H9 (cell line): ENCODE measurements at regions not wholly inside any gene's neighbourhood (a gene's known extent, or its start where the extent isn't known, plus 50 kb on each side); places are given as distances from the start of the nearest gene placed in this dataset.

ENCODE experiments used
- DNase-seq: peaks from one replicate; pipeline ENCODE4 v3.0.0-alpha.2; 2017
- H2AFZ ChIP-seq: one replicate; pipeline ENCODE4 v1.6.1; 2013; ENCODE audit warnings: mild to moderate bottlenecking, low read length, control low read depth, moderate library complexity
- H2AK5ac ChIP-seq: 2 replicates; pipeline ENCODE4 v1.6.1; 2013; ENCODE audit warnings: low read length, control low read depth, mixed read lengths; ENCODE audit not compliant: insufficient read length
- H2BK120ac ChIP-seq: one replicate; pipeline ENCODE4 v1.6.1; 2013; ENCODE audit warnings: low read depth, mild to moderate bottlenecking, low read length, control low read depth, inconsistent platforms; ENCODE audit not compliant: poor library complexity, severe bottlenecking
- H2BK12ac ChIP-seq: 2 replicates; pipeline ENCODE4 v1.6.1; 2013; ENCODE audit warnings: low read length, control low read depth, mixed read lengths, low read depth; ENCODE audit not compliant: insufficient read length
- H2BK15ac ChIP-seq: 2 replicates; pipeline ENCODE4 v1.6.1; 2013; ENCODE audit warnings: low read depth, low read length, control low read depth
- H2BK20ac ChIP-seq: one replicate; pipeline ENCODE4 v1.6.1; 2013; ENCODE audit warnings: low read depth, mild to moderate bottlenecking, low read length, control low read depth, inconsistent platforms; ENCODE audit not compliant: poor library complexity, severe bottlenecking
- H2BK5ac ChIP-seq: 2 replicates; pipeline ENCODE4 v1.6.1; 2013; ENCODE audit warnings: low read length, control low read depth, mixed read lengths; ENCODE audit not compliant: insufficient read length
- H3K14ac ChIP-seq: 2 replicates; pipeline ENCODE4 v1.6.1; 2013; ENCODE audit warnings: low read length, control low read depth; ENCODE audit not compliant: insufficient read depth
- H3K18ac ChIP-seq: 2 replicates; pipeline ENCODE4 v1.6.1; 2013; ENCODE audit warnings: low read depth, mild to moderate bottlenecking, mixed read lengths, low read length, control low read depth; ENCODE audit not compliant: insufficient read length
- H3K23ac ChIP-seq: 2 replicates; pipeline ENCODE4 v1.6.1; 2013; ENCODE audit warnings: low read length, control low read depth, mixed read lengths, low read depth; ENCODE audit not compliant: insufficient read length
- H3K23me2 ChIP-seq: 2 replicates; pipeline ENCODE4 v1.6.1; 2013; ENCODE audit warnings: low read depth, mild to moderate bottlenecking, mixed read lengths, low read length, control low read depth; ENCODE audit not compliant: insufficient read length, poor library complexity, severe bottlenecking
- H3K27ac ChIP-seq: 2 replicates; pipeline ENCODE4 v1.5.1; 2013; ENCODE audit warnings: low read length, control low read depth, mixed read lengths, low read depth; ENCODE audit not compliant: insufficient read length
- H3K27me3 ChIP-seq: 2 replicates; pipeline ENCODE4 v1.6.1; 2013; ENCODE audit warnings: low read length, control low read depth, inconsistent platforms; ENCODE audit not compliant: insufficient read depth
- H3K4ac ChIP-seq: 2 replicates; pipeline ENCODE4 v1.6.1; 2013; ENCODE audit warnings: low read depth, mild to moderate bottlenecking, control low read depth, inconsistent platforms, low read length, moderate library complexity
- H3K4me1 ChIP-seq: 2 replicates; pipeline ENCODE4 v1.6.1; 2013; ENCODE audit warnings: low read length, control low read depth, inconsistent platforms; ENCODE audit not compliant: insufficient read depth
- H3K4me2 ChIP-seq: 2 replicates; pipeline ENCODE4 v1.6.1; 2013; ENCODE audit warnings: low read length, control low read depth, mixed read lengths; ENCODE audit not compliant: insufficient read length, insufficient read depth
- H3K56ac ChIP-seq: 2 replicates; pipeline ENCODE4 v1.6.1; 2013; ENCODE audit warnings: low read depth, mild to moderate bottlenecking, mixed read lengths, low read length, control low read depth; ENCODE audit not compliant: insufficient read length
- H3K79me1 ChIP-seq: 2 replicates; pipeline ENCODE4 v1.6.1; 2013; ENCODE audit warnings: low read depth, mild to moderate bottlenecking, moderate library complexity, low read length, control low read depth, inconsistent platforms; ENCODE audit not compliant: insufficient read depth, poor library complexity, severe bottlenecking
- H3K79me2 ChIP-seq: 2 replicates; pipeline ENCODE4 v1.6.1; 2013; ENCODE audit warnings: low read length, control low read depth, inconsistent platforms; ENCODE audit not compliant: insufficient read depth
- H3K9ac ChIP-seq: 2 replicates; pipeline ENCODE4 v1.6.1; 2013; ENCODE audit warnings: low read length, control low read depth, mixed read lengths; ENCODE audit not compliant: insufficient read length; ENCODE audit errors: extremely low read depth
- H3K9me3 ChIP-seq: one replicate; pipeline ENCODE4 v1.6.1; 2013; ENCODE audit warnings: low read depth, low read length, inconsistent platforms; ENCODE audit not compliant: control insufficient read depth
- H3T11ph ChIP-seq: one replicate; pipeline ENCODE4 v1.6.1; 2013; ENCODE audit warnings: mild to moderate bottlenecking, low read length, control low read depth, inconsistent platforms
- H4K20me1 ChIP-seq: one replicate; pipeline ENCODE4 v1.6.1; 2013; ENCODE audit not compliant: control insufficient read depth, insufficient read length, insufficient read depth
- H4K5ac ChIP-seq: 2 replicates; pipeline ENCODE4 v1.6.1; 2013; ENCODE audit warnings: low read depth, mild to moderate bottlenecking, mixed read lengths, low read length, control low read depth; ENCODE audit not compliant: insufficient read length
- H4K8ac ChIP-seq: replicated peaks from 2 replicates; pipeline ENCODE4 v1.6.1; 2013; ENCODE audit warnings: low read length, control low read depth, mixed read lengths, low read depth; ENCODE audit not compliant: insufficient read length
- H4K91ac ChIP-seq: 2 replicates; pipeline ENCODE4 v1.6.1; 2013; ENCODE audit warnings: low read depth, mild to moderate bottlenecking, moderate library complexity, mixed read lengths, low read length, control low read depth; ENCODE audit not compliant: insufficient read length
- H3K27ac Mint-ChIP-seq, 3 experiments: 2 replicates in 2 of 3; 3 replicates in 1 of 3; pipeline ENCODE4 v1.8.0; 2020 to 2021; ENCODE audit warnings: mixed read lengths in 3 of 3, mild to moderate bottlenecking in 1 of 3, moderate library complexity in 1 of 3
- H3K27me3 Mint-ChIP-seq: 2 replicates; pipeline ENCODE4 v1.8.0; 2021; ENCODE audit warnings: low read depth, mild to moderate bottlenecking, moderate library complexity, mixed read lengths
- H3K36me3 Mint-ChIP-seq, 3 experiments: 2 replicates in 2 of 3; 3 replicates in 1 of 3; pipeline ENCODE4 v1.8.0; 2020 to 2021; ENCODE audit warnings: low read depth in 3 of 3, mixed read lengths in 3 of 3; ENCODE audit not compliant: insufficient read depth in 1 of 3
- H3K4me1 Mint-ChIP-seq, 2 experiments: 2 replicates each; pipeline ENCODE4 v1.8.0; 2020; ENCODE audit warnings: mixed read lengths in 2 of 2
- H3K4me3 Mint-ChIP-seq, 2 experiments: 2 replicates in 1 of 2; 3 replicates in 1 of 2; pipeline ENCODE4 v1.8.0; 2020 to 2021; ENCODE audit warnings: mild to moderate bottlenecking in 2 of 2, mixed read lengths in 2 of 2, moderate library complexity in 1 of 2
- H3K9me3 Mint-ChIP-seq, 2 experiments: 2 replicates in 1 of 2; 3 replicates in 1 of 2; pipeline ENCODE4 v1.8.0; 2020; ENCODE audit warnings: mild to moderate bottlenecking in 2 of 2, mixed read lengths in 2 of 2, moderate library complexity in 1 of 2
- WGBS: extraction: QIAGEN DNeasy Blood & Tissue Kit; methylation state at CpG from one replicate; pipeline ENCODE4 v1.1.7; 2013; ENCODE audit warnings: missing lambda C conversion rate, low lambda C conversion rate, mixed read lengths; ENCODE audit not compliant: insufficient read length; ENCODE audit errors: extremely low coverage; 5-methylcytosine and 5-hydroxymethylcytosine counted together
- TF ChIP-seq, protein P1 (sequence below): fragments of 200-600 bp; sonication (generic); conservative IDR thresholded peaks from 3 replicates; pipeline ENCODE4 v1.8.0; 2021; ENCODE audit warnings: antibody characterized with exemption, mild to moderate bottlenecking

DNA sequence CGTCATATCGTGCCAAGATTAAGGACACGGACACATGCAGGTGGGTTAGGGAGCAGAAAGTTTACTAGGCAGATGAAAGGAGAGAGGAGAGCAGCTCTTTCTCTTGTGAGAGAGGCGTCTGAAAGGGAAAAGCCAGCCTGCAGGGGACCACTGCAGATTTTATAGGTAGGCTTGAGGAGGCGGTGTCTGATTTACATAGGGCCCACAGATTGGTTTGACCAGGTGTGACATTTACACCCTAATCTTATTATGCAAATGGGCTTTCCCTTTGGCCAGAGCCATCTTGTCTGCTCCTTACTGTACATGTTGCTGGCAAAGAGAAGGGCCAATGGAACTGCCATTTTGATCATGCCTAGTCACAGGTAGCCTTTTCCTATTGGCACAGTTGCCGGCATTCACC lies 137.2 kb upstream of the TAF11L2 start:
- Histone ChIP-seq H3K4me1 (no peaks in the 10 kb centered on the region), H3K4me2 (no peak overlapping the region), H4K91ac (no peak overlapping the region), H2BK15ac (no peak overlapping the region), H3K56ac (no peak overlapping the region), H2BK20ac (no peak overlapping the region), H3K9me3 (no peaks in the 10 kb centered on the region), H2AK5ac (no peak overlapping the region), H3K23me2 (no peaks in the 10 kb centered on the region), H3K79me2 (no peaks in the 10 kb centered on the region), H3K9ac (no peak overlapping the region), H3K18ac (no peak overlapping the region), H4K20me1 (no peaks in the 10 kb centered on the region), H3K27me3 (no peaks in the 10 kb centered on the region), H3K23ac (no peak overlapping the region), H3K27ac (no peak overlapping the region), H2AFZ (no peak overlapping the region), H3K4ac (no peak overlapping the region), H3K79me1 (no peaks in the 10 kb centered on the region), H2BK120ac (no peak overlapping the region), H3T11ph (no peak overlapping the region), H3K14ac (no peak overlapping the region), H4K8ac (no peak overlapping the region), H2BK5ac (no peak overlapping the region), H4K5ac (no peak overlapping the region), H2BK12ac (no peak overlapping the region)
- TF ChIP-seq, protein P1, sequence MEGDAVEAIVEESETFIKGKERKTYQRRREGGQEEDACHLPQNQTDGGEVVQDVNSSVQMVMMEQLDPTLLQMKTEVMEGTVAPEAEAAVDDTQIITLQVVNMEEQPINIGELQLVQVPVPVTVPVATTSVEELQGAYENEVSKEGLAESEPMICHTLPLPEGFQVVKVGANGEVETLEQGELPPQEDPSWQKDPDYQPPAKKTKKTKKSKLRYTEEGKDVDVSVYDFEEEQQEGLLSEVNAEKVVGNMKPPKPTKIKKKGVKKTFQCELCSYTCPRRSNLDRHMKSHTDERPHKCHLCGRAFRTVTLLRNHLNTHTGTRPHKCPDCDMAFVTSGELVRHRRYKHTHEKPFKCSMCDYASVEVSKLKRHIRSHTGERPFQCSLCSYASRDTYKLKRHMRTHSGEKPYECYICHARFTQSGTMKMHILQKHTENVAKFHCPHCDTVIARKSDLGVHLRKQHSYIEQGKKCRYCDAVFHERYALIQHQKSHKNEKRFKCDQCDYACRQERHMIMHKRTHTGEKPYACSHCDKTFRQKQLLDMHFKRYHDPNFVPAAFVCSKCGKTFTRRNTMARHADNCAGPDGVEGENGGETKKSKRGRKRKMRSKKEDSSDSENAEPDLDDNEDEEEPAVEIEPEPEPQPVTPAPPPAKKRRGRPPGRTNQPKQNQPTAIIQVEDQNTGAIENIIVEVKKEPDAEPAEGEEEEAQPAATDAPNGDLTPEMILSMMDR: no peak
- H3K9me3 Mint-ChIP-seq: peaks cover 4 to 5% of the 10 kb centered on the region in 2 experiments
- H3K36me3 Mint-ChIP-seq: peaks cover 4 to 5% (median 5%) of the 10 kb centered on the region in 3 experiments; a peak in 6 of 7 replicates
- no peak overlapping the region for H3K4me3 Mint-ChIP-seq
- H3K27me3 Mint-ChIP-seq: peaks cover 2% of the 10 kb centered on the region; the same call in 1 of the 2 replicates
- no CpG with 5 or more reads among the region's 6 CpGs for WGBS
- peaks cover 22 to 24% of the 10 kb centered on the region in 2 experiments for H3K4me1 Mint-ChIP-seq
- no peak overlapping the region for H3K27ac Mint-ChIP-seq
- no peak for DNase-seq
